B cell (primary cell): ENCODE measurements at regions not wholly inside any gene's neighbourhood (a gene's known extent, or its start where the extent isn't known, plus 50 kb on each side); places are given as distances from the start of the nearest gene placed in this dataset.

Experiments
- ATAC-seq: fragments of 200-7000 bp; cut with Tn5 transposase; one replicate; pipeline ENCODE4 v1.10.0; 2021; ENCODE audit warnings: low read depth, mild to moderate bottlenecking, moderate number of reproducible peaks, moderate library complexity
- CTCF ChIA-PET: fragments of 350-600 bp; sonication (Branson Sonifier 250); formaldehyde crosslinking; loops from one replicate; lab custom pipeline; 2021; ENCODE audit warnings: antibody characterized with exemption, inconsistent platforms; lab: Charles Lee
- POLR2A ChIA-PET: fragments of 350-600 bp; sonication (Branson Sonifier 250); formaldehyde crosslinking; loops from one replicate; lab custom pipeline; 2021; ENCODE audit warnings: antibody characterized with exemption; lab: Charles Lee
- DNase-seq: peaks from one replicate; pipeline ENCODE4 v3.0.0; 2013
- H2AFZ ChIP-seq: 2 replicates; pipeline ENCODE4 v1.6.1; 2012; ENCODE audit warnings: mild to moderate bottlenecking, low read depth, low read length; ENCODE audit not compliant: insufficient read depth, poor library complexity, severe bottlenecking
- H3K27ac ChIP-seq, 2 donors: 1 replicate in 1 of 2; 2 replicates in 1 of 2; pipeline ENCODE4 v1.5.1; 2012 to 2013; ENCODE audit warnings: low read length in 2 of 2, mild to moderate bottlenecking in 2 of 2, moderate library complexity in 1 of 2
- H3K27me3 ChIP-seq, 4 experiments: fragments of 200-600 bp in 1 of 4; sonication (generic) in 1 of 4; replicated peaks in 1 of 4; 1 replicate in 2 of 4; 2 replicates in 2 of 4; pipeline versions ENCODE4 v1.6.1 to v1.7.0; 2013 to 2016; ENCODE audit warnings: low read length in 3 of 4, mild to moderate bottlenecking in 2 of 4, mixed read lengths in 1 of 4, moderate library complexity in 1 of 4; ENCODE audit not compliant: insufficient read depth in 4 of 4, control insufficient read depth in 3 of 4; ENCODE audit errors: control extremely low read depth in 1 of 4
- H3K36me3 ChIP-seq, 2 experiments: replicated peaks in 1 of 2; 1 replicate in 1 of 2; 2 replicates in 1 of 2; pipeline versions ENCODE4 v1.6.1 to v1.7.1; 2013; ENCODE audit warnings: low read length in 1 of 2; ENCODE audit not compliant: insufficient read depth in 2 of 2, control insufficient read depth in 1 of 2; ENCODE audit errors: control extremely low read depth in 1 of 2, extremely low read depth in 1 of 2
- H3K4me1 ChIP-seq, 2 donors: fragments of 200-600 bp in 1 of 2; sonication (generic) in 1 of 2; 1 replicate in 1 of 2; 2 replicates in 1 of 2; pipeline versions ENCODE4 v1.5.1 to v1.6.1; 2013 to 2017; ENCODE audit warnings: low read length in 2 of 2; ENCODE audit not compliant: control insufficient read depth in 2 of 2, insufficient read depth in 2 of 2
- H3K4me2 ChIP-seq: replicated peaks from 2 replicates; pipeline ENCODE3; 2012; ENCODE audit warnings: mild to moderate bottlenecking, low read depth, low read length; ENCODE audit not compliant: poor library complexity, severe bottlenecking
- H3K4me3 ChIP-seq, 5 experiments: fragments of 200-600 bp in 1 of 5; sonication (generic) in 1 of 5; 1 replicate in 3 of 5; 2 replicates in 2 of 5; pipeline versions ENCODE4 v1.5.1 to v1.7.0; 2011 to 2016; ENCODE audit warnings: low read length in 4 of 5, mild to moderate bottlenecking in 4 of 5, low read depth in 2 of 5, control low read depth in 1 of 5, moderate library complexity in 1 of 5; ENCODE audit not compliant: insufficient read depth in 1 of 5; ENCODE audit errors: control extremely low read depth in 1 of 5, extremely low read depth in 1 of 5
- H3K79me2 ChIP-seq: fragments of 200-600 bp; sonication (generic); one replicate; pipeline ENCODE4 v1.6.0; 2016; ENCODE audit warnings: low read length; ENCODE audit not compliant: control insufficient read depth, insufficient read depth
- H3K9ac ChIP-seq: fragments of 200-600 bp; sonication (generic); 2 replicates; pipeline ENCODE4 v1.6.1; 2017; ENCODE audit warnings: mild to moderate bottlenecking, low read length, moderate library complexity
- H3K9me3 ChIP-seq, 3 donors: one replicate each; pipeline versions ENCODE4 v1.6.1 to v1.7.1; 2013; ENCODE audit warnings: low read length in 2 of 3; ENCODE audit not compliant: control insufficient read depth in 2 of 3, insufficient read depth in 1 of 3; ENCODE audit errors: control extremely low read depth in 1 of 3
- H4K20me1 ChIP-seq: 2 replicates; pipeline ENCODE4 v1.6.0; 2012; ENCODE audit warnings: mild to moderate bottlenecking, low read length; ENCODE audit not compliant: insufficient read depth, control insufficient read depth, poor library complexity, severe bottlenecking
- H3K27ac Mint-ChIP-seq: one replicate; pipeline ENCODE4 v1.8.0; 2021; ENCODE audit warnings: mixed read lengths
- H3K27me3 Mint-ChIP-seq: one replicate; pipeline ENCODE4 v1.8.0; 2021; ENCODE audit warnings: mixed read lengths
- H3K4me1 Mint-ChIP-seq: one replicate; pipeline ENCODE4 v1.8.0; 2021; ENCODE audit warnings: mixed read lengths
- H3K4me3 Mint-ChIP-seq: one replicate; pipeline ENCODE4 v1.8.0; 2021; ENCODE audit warnings: mixed read lengths
- H3K9me3 Mint-ChIP-seq: one replicate; pipeline ENCODE4 v1.8.0; 2022; ENCODE audit warnings: mixed read lengths; ENCODE audit not compliant: insufficient read depth
- EZH2 ChIP-seq: IDR thresholded peaks from 2 replicates; pipeline ENCODE4 v1.6.1; 2012; ENCODE audit warnings: borderline replicate concordance, low read depth, mild to moderate bottlenecking, moderate library complexity, low read length; ENCODE audit not compliant: insufficient read depth, poor library complexity, severe bottlenecking
- WGBS: methylation state at CpG from one replicate; pipeline ENCODE4 v1.1.5; 2013; ENCODE audit warnings: missing lambda C conversion rate; ENCODE audit not compliant: insufficient coverage; 5-methylcytosine and 5-hydroxymethylcytosine counted together
- intact Hi-C: fragments of 100-400 bp; cut with micrococcal nuclease; formaldehyde crosslinking; loops from one replicate; pipeline ENCODE4 v1.10.0; 2022
- TF ChIP-seq, protein P1 (sequence below): fragments of 200-600 bp; IDR thresholded peaks from one replicate; pipeline ENCODE4 v1.8.0; 2022; ENCODE audit warnings: antibody characterized with exemption, mild to moderate bottlenecking

DNA sequence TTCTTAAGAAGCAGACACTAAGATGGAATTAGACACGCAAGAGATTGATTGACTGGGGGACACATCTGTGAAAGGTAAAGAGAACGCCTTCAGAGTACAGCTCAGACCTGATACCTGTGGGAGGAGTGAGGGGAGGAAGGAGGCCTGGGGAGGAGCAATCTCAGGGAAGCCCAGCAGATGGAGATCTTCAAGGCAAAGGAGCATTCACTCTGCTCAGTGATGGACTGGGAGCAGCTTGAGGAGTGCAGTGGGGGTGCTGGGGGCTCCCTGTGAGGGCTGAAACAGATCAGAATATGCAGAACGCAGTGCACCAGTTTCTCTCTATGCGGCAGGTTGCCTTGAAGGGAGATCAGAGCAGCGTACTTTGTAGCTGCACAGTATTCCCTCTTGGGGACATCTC, 103.7 kb upstream of the ATP8B1 start:
- CTCF ChIA-PET = no interaction called here
- ATAC-seq (no peak), DNase-seq (no peak)
- no peaks in the 10 kb centered on the region for H3K4me1 ChIP-seq
- WGBS = 91% methylated on average over 3 of the region's 5 CpGs
- no peak overlapping the region for H3K4me3 ChIP-seq
- Mint-ChIP-seq H3K9me3 (no peaks in the 10 kb centered on the region), H3K27me3 (peaks cover 14% of the 10 kb centered on the region), H3K27ac (no peak overlapping the region), H3K4me1 (no peaks in the 10 kb centered on the region), H3K4me3 (no peak overlapping the region)
- no peaks in the 10 kb centered on the region for H3K36me3 ChIP-seq
- no peak overlapping the region for H3K9ac ChIP-seq
- H3K4me2 ChIP-seq = no peak overlapping the region
- H4K20me1 ChIP-seq = no peaks in the 10 kb centered on the region
- H2AFZ ChIP-seq = no peak overlapping the region
- no peaks in the 10 kb centered on the region for H3K79me2 ChIP-seq
- POLR2A ChIA-PET = no interaction called here
- intact Hi-C loops = no loop called here
- H3K27me3 ChIP-seq = peaks cover 0 to 6% (median 2%) of the 10 kb centered on the region in 4 experiments
- TF ChIP-seq, protein P1, sequence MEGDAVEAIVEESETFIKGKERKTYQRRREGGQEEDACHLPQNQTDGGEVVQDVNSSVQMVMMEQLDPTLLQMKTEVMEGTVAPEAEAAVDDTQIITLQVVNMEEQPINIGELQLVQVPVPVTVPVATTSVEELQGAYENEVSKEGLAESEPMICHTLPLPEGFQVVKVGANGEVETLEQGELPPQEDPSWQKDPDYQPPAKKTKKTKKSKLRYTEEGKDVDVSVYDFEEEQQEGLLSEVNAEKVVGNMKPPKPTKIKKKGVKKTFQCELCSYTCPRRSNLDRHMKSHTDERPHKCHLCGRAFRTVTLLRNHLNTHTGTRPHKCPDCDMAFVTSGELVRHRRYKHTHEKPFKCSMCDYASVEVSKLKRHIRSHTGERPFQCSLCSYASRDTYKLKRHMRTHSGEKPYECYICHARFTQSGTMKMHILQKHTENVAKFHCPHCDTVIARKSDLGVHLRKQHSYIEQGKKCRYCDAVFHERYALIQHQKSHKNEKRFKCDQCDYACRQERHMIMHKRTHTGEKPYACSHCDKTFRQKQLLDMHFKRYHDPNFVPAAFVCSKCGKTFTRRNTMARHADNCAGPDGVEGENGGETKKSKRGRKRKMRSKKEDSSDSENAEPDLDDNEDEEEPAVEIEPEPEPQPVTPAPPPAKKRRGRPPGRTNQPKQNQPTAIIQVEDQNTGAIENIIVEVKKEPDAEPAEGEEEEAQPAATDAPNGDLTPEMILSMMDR = no peak
- TF ChIP-seq EZH2 = no peak
- H3K27ac ChIP-seq = no peak overlapping the region
- peaks cover 0 to 3% (median 0%) of the 10 kb centered on the region in 3 donors for H3K9me3 ChIP-seq

DNA sequence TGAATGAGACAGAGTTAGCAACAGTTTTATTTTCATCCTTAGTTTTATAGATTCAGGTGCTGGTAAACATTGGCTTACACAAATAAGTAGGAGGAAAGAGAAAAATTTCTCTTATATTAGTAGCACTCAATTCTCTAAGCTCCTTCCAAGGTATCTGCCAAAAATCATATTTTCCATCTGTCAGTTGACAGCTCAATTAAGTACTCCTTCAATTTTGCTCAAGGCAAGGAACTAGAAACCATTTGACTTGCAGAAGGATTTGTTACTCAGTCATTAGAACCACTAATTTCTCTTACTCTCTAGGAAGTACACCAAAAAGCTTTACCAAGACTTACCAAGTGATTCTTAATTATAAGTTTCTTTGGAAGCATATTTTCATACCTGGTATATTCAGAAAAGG, 101.4 kb upstream of the ATP8B1 start:
- TF ChIP-seq EZH2 = no peak
- TF ChIP-seq, protein P1 = no peak

More for the DNA sequence above, 101.4 kb upstream of the ATP8B1 start:
- no peak overlapping the region for H3K4me3 ChIP-seq
- no peaks in the 10 kb centered on the region for H4K20me1 ChIP-seq
- Mint-ChIP-seq H3K4me3 (no peak overlapping the region), H3K9me3 (no peaks in the 10 kb centered on the region), H3K27ac (no peak overlapping the region), H3K27me3 (peaks cover 17% of the 10 kb centered on the region), H3K4me1 (no peaks in the 10 kb centered on the region)
- ChIA-PET POLR2A (no interaction called here), CTCF (interaction anchor here (0.8 to 1.5 kb wide), 3 partner anchors 23 to 279 kb away, joined by 3 to 4 read pairs (median 3); no protein-coding TSS in a partner anchor)
- H3K9me3 ChIP-seq = peaks cover 0 to 3% (median 0%) of the 10 kb centered on the region in 3 donors
- H3K27ac ChIP-seq = no peak overlapping the region
- no peaks in the 10 kb centered on the region for H3K4me1 ChIP-seq
- H3K79me2 ChIP-seq = no peaks in the 10 kb centered on the region
- DNase-seq (no peak), ATAC-seq (no peak)
- intact Hi-C loops = no loop called here
- peaks cover 0 to 6% (median 2%) of the 10 kb centered on the region in 4 experiments for H3K27me3 ChIP-seq
- no peak overlapping the region for H3K9ac ChIP-seq
- H2AFZ ChIP-seq = no peak overlapping the region
- H3K4me2 ChIP-seq = no peak overlapping the region
- no peaks in the 10 kb centered on the region for H3K36me3 ChIP-seq
